GM23248 (cell line): ENCODE measurements at regions not wholly inside any gene's neighbourhood (a gene's known extent, or its start where the extent isn't known, plus 50 kb on each side); places are given as distances from the start of the nearest gene placed in this dataset.

Experiments
- DNase-seq: peaks from one replicate; pipeline ENCODE4 v3.0.0-alpha.2; 2015
- H2AFZ ChIP-seq: fragments of 200-600 bp; sonication (generic); 2 replicates; pipeline ENCODE4 v1.6.1; 2016; ENCODE audit warnings: antibody characterized with exemption
- H3F3A ChIP-seq: fragments of 200-600 bp; sonication (generic); 2 replicates; pipeline ENCODE4 v1.6.1; 2016; ENCODE audit warnings: mild to moderate bottlenecking, antibody characterized with exemption, mixed run types; ENCODE audit not compliant: insufficient read depth
- H3K27ac ChIP-seq: fragments of 200-600 bp; sonication (generic); 2 replicates; pipeline ENCODE4 v1.5.1; 2016; ENCODE audit warnings: mild to moderate bottlenecking
- H3K27me3 ChIP-seq: fragments of 200-600 bp; sonication (generic); replicated peaks from 2 replicates; pipeline ENCODE4 v1.6.1; 2016; ENCODE audit warnings: mild to moderate bottlenecking; ENCODE audit not compliant: insufficient read depth
- H3K36me3 ChIP-seq: fragments of 200-600 bp; sonication (generic); 2 replicates; pipeline ENCODE4 v1.6.1; 2016; ENCODE audit warnings: low read depth, mild to moderate bottlenecking
- H3K4me1 ChIP-seq: fragments of 200-600 bp; sonication (generic); 2 replicates; pipeline ENCODE4 v1.6.1; 2016; ENCODE audit warnings: mild to moderate bottlenecking; ENCODE audit not compliant: insufficient read depth
- H3K4me2 ChIP-seq: fragments of 200-600 bp; sonication (generic); one replicate; pipeline ENCODE4 v1.6.1; 2016; ENCODE audit warnings: mild to moderate bottlenecking; ENCODE audit not compliant: unreplicated experiment
- H3K4me3 ChIP-seq: fragments of 200-600 bp; sonication (generic); 2 replicates; pipeline ENCODE4 v1.5.1; 2016; ENCODE audit warnings: mild to moderate bottlenecking
- H3K79me2 ChIP-seq: fragments of 200-600 bp; sonication (generic); 2 replicates; pipeline ENCODE4 v1.6.1; 2016; ENCODE audit warnings: mild to moderate bottlenecking; ENCODE audit not compliant: insufficient read depth
- H3K9ac ChIP-seq: fragments of 200-600 bp; sonication (generic); 2 replicates; pipeline ENCODE4 v1.6.1; 2016; ENCODE audit warnings: mild to moderate bottlenecking
- H3K9me2 ChIP-seq: fragments of 200-600 bp; sonication (generic); 2 replicates; pipeline ENCODE4 v1.6.1; 2016; ENCODE audit warnings: mixed run types, mild to moderate bottlenecking, moderate library complexity; ENCODE audit not compliant: insufficient read depth
- H3K9me3 ChIP-seq: fragments of 200-600 bp; sonication (generic); one replicate; pipeline ENCODE4 v1.6.1; 2017; ENCODE audit warnings: low read depth
- H4K20me1 ChIP-seq: fragments of 200-600 bp; sonication (generic); 2 replicates; pipeline ENCODE4 v1.6.0; 2016; ENCODE audit not compliant: insufficient read depth
- EZH2 ChIP-seq: fragments of 200-600 bp; sonication (generic); IDR thresholded peaks from 2 replicates; pipeline ENCODE4 v1.6.1; 2018; ENCODE audit warnings: antibody characterized with exemption, mild to moderate bottlenecking; ENCODE audit not compliant: insufficient read depth, poor library complexity, severe bottlenecking
- EZH2phosphoT487 ChIP-seq: fragments of 200-600 bp; sonication (generic); IDR thresholded peaks from 2 replicates; pipeline ENCODE4 v1.6.1; 2018; ENCODE audit warnings: antibody characterized with exemption, moderate library complexity, mild to moderate bottlenecking, low read depth; ENCODE audit not compliant: insufficient read depth
- WGBS, 2 experiments: methylation state at CpG; one replicate each; pipeline ENCODE4 v1.1.6; 2015 to 2017; ENCODE audit warnings: low lambda C conversion rate in 2 of 2, low coverage in 1 of 2; ENCODE audit errors: missing lambda C conversion rate in 2 of 2; 5-methylcytosine and 5-hydroxymethylcytosine counted together
- in situ Hi-C: fragments of 300-500 bp; cut with MboI; formaldehyde crosslinking; loops from 2 replicates; pipeline ENCODE4 v1.15.0; 2020

DNA sequence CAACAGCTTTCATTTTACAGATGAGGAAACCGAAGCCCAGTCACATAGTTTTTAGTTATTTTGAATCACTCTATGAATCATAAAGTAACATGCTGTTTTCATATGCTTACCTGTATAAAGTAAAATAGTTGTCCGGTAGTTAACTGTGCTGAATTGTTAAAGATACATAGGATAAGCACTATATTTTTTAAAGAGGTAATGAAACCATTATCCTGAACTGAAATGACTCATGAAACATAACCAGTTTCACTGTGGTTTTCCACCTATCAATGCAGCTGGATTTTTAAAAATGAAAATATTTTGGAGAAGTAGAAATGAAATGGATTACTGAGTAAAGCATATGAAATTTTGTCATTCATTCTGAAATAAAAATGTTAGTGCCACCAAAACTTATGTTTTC, 655.0 kb downstream of the OLFM4 start:
- H3K9me2 ChIP-seq, result no peaks in the 10 kb centered on the region
- peaks cover 3% of the 10 kb centered on the region for H3K9me3 ChIP-seq
- H3K36me3 ChIP-seq, result no peaks in the 10 kb centered on the region
- no peaks in the 10 kb centered on the region for H3F3A ChIP-seq
- no peak overlapping the region for H3K4me3 ChIP-seq
- no peaks in the 10 kb centered on the region for H3K79me2 ChIP-seq
- no peak for DNase-seq
- H3K4me1 ChIP-seq, result no peaks in the 10 kb centered on the region
- in situ Hi-C loops, result no loop called here
- no peaks in the 10 kb centered on the region for H3K27me3 ChIP-seq
- 12 to 14% methylated on average over 2 of the region's 2 CpGs for WGBS, 2 experiments
- TF ChIP-seq EZH2phosphoT487 (no peak), EZH2 (no peak)
- H3K4me2 ChIP-seq, result no peak overlapping the region
- H2AFZ ChIP-seq, result no peak overlapping the region
- no peak overlapping the region for H3K9ac ChIP-seq
- no peak overlapping the region for H3K27ac ChIP-seq
- H4K20me1 ChIP-seq, result no peaks in the 10 kb centered on the region

DNA sequence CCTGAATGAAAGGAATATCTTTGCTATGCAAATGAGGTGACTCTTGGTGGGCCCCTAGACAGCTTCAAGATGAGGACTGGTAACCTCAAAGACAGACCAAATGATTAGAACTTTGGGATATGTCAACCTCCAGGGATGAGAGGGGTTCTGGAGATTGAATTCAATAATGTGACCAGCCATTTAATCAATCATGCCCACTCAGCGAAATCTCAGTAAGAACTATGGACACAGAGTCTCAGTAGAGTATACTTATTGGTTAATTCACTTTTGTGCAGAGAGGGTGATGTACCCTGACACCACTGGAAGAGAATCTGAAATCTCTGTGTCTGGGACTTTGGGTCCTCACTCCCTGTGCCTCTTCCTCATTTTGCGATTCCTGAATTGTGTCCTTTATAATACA, 662.8 kb downstream of the OLFM4 start:
- Histone ChIP-seq H3K79me2 (no peaks in the 10 kb centered on the region), H3K27me3 (no peaks in the 10 kb centered on the region), H3F3A (no peaks in the 10 kb centered on the region), H4K20me1 (no peaks in the 10 kb centered on the region), H3K9ac (no peak overlapping the region), H3K4me2 (no peak overlapping the region), H3K36me3 (no peaks in the 10 kb centered on the region), H3K9me3 (no peaks in the 10 kb centered on the region), H3K4me3 (no peak overlapping the region), H3K4me1 (no peaks in the 10 kb centered on the region), H3K9me2 (no peaks in the 10 kb centered on the region), H3K27ac (no peak overlapping the region), H2AFZ (no peak overlapping the region)
- no peak for DNase-seq
- in situ Hi-C loops, result no loop called here
- 16 to 22% methylated on average over 2 of the region's 2 CpGs for WGBS, 2 experiments
- TF ChIP-seq EZH2, result no peak
- TF ChIP-seq EZH2phosphoT487, result no peak

DNA sequence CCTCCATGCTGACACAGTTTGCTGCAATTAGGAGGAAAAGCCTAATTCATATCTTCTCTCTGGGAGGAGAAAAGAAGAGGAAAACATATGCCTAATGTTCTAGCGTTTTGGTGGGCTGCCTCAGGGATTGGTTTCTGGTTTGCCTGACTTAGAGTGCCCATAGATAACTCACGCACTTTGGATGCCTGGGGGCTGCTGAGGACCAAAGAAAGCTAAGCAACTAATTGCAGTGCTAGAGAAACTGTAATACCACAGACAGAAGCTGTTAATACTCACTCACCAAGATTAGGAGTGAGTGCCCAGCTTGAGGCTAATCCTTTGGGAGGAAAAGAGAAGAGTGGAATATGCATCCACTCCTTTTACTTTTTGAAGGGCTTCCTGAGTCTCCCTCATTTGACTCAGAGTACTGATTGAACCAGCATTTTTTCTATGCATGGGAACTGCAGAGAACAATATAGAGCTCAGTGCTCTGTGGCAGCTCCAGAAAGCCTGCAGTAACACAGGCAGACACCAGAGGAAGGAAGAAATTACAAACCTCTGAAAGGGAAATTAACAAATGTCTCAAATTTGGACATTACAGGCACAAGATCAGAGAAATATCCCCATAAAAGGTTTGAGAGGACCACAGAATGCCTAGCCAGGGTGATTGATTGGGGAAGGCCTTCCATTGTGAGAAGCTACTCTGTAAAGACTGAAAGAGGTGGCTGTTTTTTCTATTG, 666.4 kb downstream of the OLFM4 start:
- 0% methylated on average over 2 of the region's 2 CpGs for WGBS, 2 experiments

DNA sequence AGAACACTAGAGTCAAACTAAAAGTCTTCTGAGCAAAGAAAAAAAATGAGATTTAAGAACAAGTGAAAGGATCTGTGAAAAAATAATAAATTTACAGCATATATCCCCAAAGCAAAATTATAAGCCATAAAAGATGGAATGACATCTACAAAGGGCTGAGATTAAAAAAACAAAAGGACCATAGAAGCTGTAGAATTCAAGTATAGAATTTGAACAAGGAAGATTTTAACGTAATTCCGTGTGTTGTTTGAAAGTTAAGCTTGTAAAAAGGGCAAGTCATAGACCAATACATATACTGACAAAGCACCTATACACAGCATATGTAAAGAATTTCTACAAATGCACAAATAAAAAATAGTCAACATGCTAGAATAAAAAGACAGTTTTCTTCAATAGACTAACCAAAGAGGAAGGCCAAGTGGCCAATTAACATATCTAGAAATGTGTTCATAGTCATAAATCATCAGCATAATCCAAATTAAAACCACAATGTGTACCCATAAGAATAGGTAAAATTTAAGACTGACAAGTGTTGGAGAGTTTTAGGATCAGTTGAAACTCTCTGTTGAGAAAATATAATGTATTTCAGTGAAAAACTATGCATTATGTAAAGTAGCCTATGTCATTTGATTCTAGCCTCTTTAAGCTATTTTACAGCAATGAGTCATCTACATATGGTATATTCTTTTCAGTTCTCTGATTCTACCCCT, 674.9 kb downstream of the OLFM4 start:
- in situ Hi-C loops, result no loop called here
- no peak for TF ChIP-seq EZH2
- TF ChIP-seq EZH2phosphoT487, result no peak
- no peaks in the 10 kb centered on the region for H3K9me2 ChIP-seq

More for the DNA sequence above, 666.4 kb downstream of the OLFM4 start:
- Histone ChIP-seq H3K4me1 (no peaks in the 10 kb centered on the region), H4K20me1 (no peaks in the 10 kb centered on the region), H3K27ac (no peak overlapping the region), H3K9me2 (no peaks in the 10 kb centered on the region), H3F3A (no peaks in the 10 kb centered on the region), H3K27me3 (no peaks in the 10 kb centered on the region), H3K36me3 (no peaks in the 10 kb centered on the region), H3K79me2 (no peaks in the 10 kb centered on the region), H3K9ac (no peak overlapping the region), H3K4me3 (no peak overlapping the region), H3K4me2 (no peak overlapping the region), H3K9me3 (no peaks in the 10 kb centered on the region), H2AFZ (no peak overlapping the region)
- in situ Hi-C loops, result no loop called here
- DNase-seq, result no peak
- TF ChIP-seq EZH2phosphoT487, result no peak
- no peak for TF ChIP-seq EZH2

More for the DNA sequence above, 674.9 kb downstream of the OLFM4 start:
- no peaks in the 10 kb centered on the region for H3K36me3 ChIP-seq
- H3F3A ChIP-seq, result no peaks in the 10 kb centered on the region
- no peaks in the 10 kb centered on the region for H3K79me2 ChIP-seq
- WGBS, 2 experiments, result 15 to 18% methylated on average over 2 of the region's 2 CpGs
- no peak overlapping the region for H2AFZ ChIP-seq
- no peak overlapping the region for H3K4me2 ChIP-seq
- H3K9ac ChIP-seq, result no peak overlapping the region
- H3K4me3 ChIP-seq, result no peak overlapping the region
- H3K9me3 ChIP-seq, result no peaks in the 10 kb centered on the region
- no peaks in the 10 kb centered on the region for H3K27me3 ChIP-seq
- no peaks in the 10 kb centered on the region for H3K4me1 ChIP-seq
- no peaks in the 10 kb centered on the region for H4K20me1 ChIP-seq
- DNase-seq, result no peak
- no peak overlapping the region for H3K27ac ChIP-seq
